NCI-H748 (cell line): ENCODE measurements at regions not wholly inside any gene's neighbourhood (a gene's known extent, or its start where the extent isn't known, plus 50 kb on each side); places are given as distances from the start of the nearest gene placed in this dataset.

Experiments used
- DNase-seq: peaks from one replicate; lab custom pipeline; 2025; ENCODE audit not compliant: unreplicated experiment; lab: John Stamatoyannopoulos, UW

- no peak for DNase-seq
Measured at GRCh38 chr4:153034681-153035080, 98.6 kb downstream of the FHDC1 start.

- no peak for DNase-seq
Measured at GRCh38 chr4:153036931-153037482, 100.9 kb downstream of the FHDC1 start.

- DNase-seq = peak; percentile 79
Measured at GRCh38 chr4:153038623-153039311, 102.6 kb downstream of the FHDC1 start.

GRCh38 chr4:153039542-153040185, 103.5 kb downstream of the FHDC1 start:
- DNase-seq = no peak

- no peak for DNase-seq
Measured at GRCh38 chr4:153040677-153041076, 104.6 kb downstream of the FHDC1 start.

GRCh38 chr4:153044036-153044435, 107.9 kb downstream of the FHDC1 start:
- DNase-seq = no peak

GRCh38 chr4:153045111-153045982, 109.2 kb downstream of the FHDC1 start:
- DNase-seq = no peak

GRCh38 chr4:153058671-153059060, 122.5 kb downstream of the FHDC1 start:
- no peak for DNase-seq

- no peak for DNase-seq
Measured at GRCh38 chr4:153060196-153060595, 124.1 kb downstream of the FHDC1 start.

GRCh38 chr4:153061971-153062370, 125.8 kb downstream of the FHDC1 start:
- DNase-seq = no peak

- DNase-seq = no peak
Measured at GRCh38 chr4:153062652-153063168, 126.6 kb downstream of the FHDC1 start.

GRCh38 chr4:153063490-153063889, 127.4 kb downstream of the FHDC1 start:
- no peak for DNase-seq

GRCh38 chr4:153064571-153064970, 128.4 kb downstream of the FHDC1 start:
- no peak for DNase-seq

- DNase-seq = no peak
Measured at GRCh38 chr4:153065276-153065675, 129.2 kb downstream of the FHDC1 start.

GRCh38 chr4:153067376-153067775, 131.3 kb downstream of the FHDC1 start:
- no peak for DNase-seq

GRCh38 chr4:153068751-153069150, 132.6 kb downstream of the FHDC1 start:
- DNase-seq = no peak

- DNase-seq = no peak
Measured at GRCh38 chr4:153071958-153072598, 132.2 kb upstream of the TRIM2 start.

GRCh38 chr4:153072661-153073060, 131.6 kb upstream of the TRIM2 start:
- DNase-seq = no peak

- no peak for DNase-seq
Measured at GRCh38 chr4:153074486-153074885, 129.8 kb upstream of the TRIM2 start.

- DNase-seq = no peak
Measured at GRCh38 chr4:153074936-153075630, 129.2 kb upstream of the TRIM2 start.
